PC-9 (cell line): ENCODE measurements at regions not wholly inside any gene's neighbourhood (a gene's known extent, or its start where the extent isn't known, plus 50 kb on each side); places are given as distances from the start of the nearest gene placed in this dataset.

ENCODE experiments used
- EZH2 ChIP-seq: fragments of 200-600 bp; sonication (generic); IDR thresholded peaks from 2 replicates; pipeline ENCODE4 v1.8.0; 2017; ENCODE audit warnings: antibody characterized with exemption, low read depth
- TF ChIP-seq, protein P1 (sequence below): fragments of 200-600 bp; sonication (generic); conservative IDR thresholded peaks from 2 replicates; pipeline ENCODE4 v1.6.1; 2017; ENCODE audit warnings: mixed run types, antibody characterized with exemption, mild to moderate bottlenecking, moderate library complexity

DNA sequence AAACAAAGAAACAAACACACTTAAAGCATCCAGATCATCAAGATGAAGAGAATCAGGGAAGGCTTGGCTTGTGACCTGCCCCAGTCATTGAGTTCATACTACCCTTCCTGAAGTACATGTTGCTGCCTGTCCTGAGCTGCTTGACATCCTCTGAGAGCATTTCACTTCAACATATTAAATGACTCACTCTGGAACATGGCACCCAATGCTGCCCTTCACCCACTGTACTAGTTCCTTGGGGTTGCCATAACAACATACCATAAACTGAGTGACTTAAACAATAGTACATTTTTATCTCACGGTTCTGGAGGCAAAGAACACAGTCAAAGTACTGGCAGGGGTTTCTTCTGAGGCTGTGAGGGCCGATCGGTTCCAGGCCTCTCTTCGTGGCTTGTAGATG is 371.3 kb downstream of the RNF144A start:
- TF ChIP-seq EZH2 = no peak
- TF ChIP-seq, protein P1, sequence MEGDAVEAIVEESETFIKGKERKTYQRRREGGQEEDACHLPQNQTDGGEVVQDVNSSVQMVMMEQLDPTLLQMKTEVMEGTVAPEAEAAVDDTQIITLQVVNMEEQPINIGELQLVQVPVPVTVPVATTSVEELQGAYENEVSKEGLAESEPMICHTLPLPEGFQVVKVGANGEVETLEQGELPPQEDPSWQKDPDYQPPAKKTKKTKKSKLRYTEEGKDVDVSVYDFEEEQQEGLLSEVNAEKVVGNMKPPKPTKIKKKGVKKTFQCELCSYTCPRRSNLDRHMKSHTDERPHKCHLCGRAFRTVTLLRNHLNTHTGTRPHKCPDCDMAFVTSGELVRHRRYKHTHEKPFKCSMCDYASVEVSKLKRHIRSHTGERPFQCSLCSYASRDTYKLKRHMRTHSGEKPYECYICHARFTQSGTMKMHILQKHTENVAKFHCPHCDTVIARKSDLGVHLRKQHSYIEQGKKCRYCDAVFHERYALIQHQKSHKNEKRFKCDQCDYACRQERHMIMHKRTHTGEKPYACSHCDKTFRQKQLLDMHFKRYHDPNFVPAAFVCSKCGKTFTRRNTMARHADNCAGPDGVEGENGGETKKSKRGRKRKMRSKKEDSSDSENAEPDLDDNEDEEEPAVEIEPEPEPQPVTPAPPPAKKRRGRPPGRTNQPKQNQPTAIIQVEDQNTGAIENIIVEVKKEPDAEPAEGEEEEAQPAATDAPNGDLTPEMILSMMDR = no peak
